Natural killer cell (primary cell): ENCODE measurements at regions not wholly inside any gene's neighbourhood (a gene's known extent, or its start where the extent isn't known, plus 50 kb on each side); places are given as distances from the start of the nearest gene placed in this dataset.

ENCODE experiments used
- ATAC-seq, 3 donors: fragments of 150-1000 bp in 2 of 3; fragments of 200-7000 bp in 1 of 3; cut with Tn5 transposase; 1 replicate in 1 of 3; 2 replicates in 2 of 3; pipeline ENCODE4 v1.10.0; 2021; ENCODE audit warnings: mild to moderate bottlenecking in 2 of 3, moderate library complexity in 2 of 3
- DNase-seq, 2 donors: peaks; one replicate each; pipeline versions ENCODE4 v3.0.0 to v3.0.0-alpha.2; 2013 to 2021; ENCODE audit warnings: mixed read lengths in 1 of 2
- H3K27ac ChIP-seq: one replicate; pipeline ENCODE4 v1.5.1; 2013; ENCODE audit warnings: mild to moderate bottlenecking, low read length
- H3K27me3 ChIP-seq: one replicate; pipeline ENCODE4 v1.6.1; 2013; ENCODE audit warnings: low read length; ENCODE audit not compliant: control insufficient read depth, insufficient read depth
- H3K36me3 ChIP-seq: one replicate; pipeline ENCODE4 v1.6.1; 2013; ENCODE audit warnings: low read length; ENCODE audit not compliant: control insufficient read depth, insufficient read depth
- H3K4me1 ChIP-seq: one replicate; pipeline ENCODE4 v1.6.1; 2013; ENCODE audit warnings: low read length; ENCODE audit not compliant: control insufficient read depth, insufficient read depth
- H3K4me3 ChIP-seq: one replicate; pipeline ENCODE4 v1.5.1; 2013; ENCODE audit warnings: low read length
- H3K9me3 ChIP-seq: one replicate; pipeline ENCODE4 v1.6.1; 2013; ENCODE audit warnings: low read length; ENCODE audit not compliant: control insufficient read depth, insufficient read depth
- H3K27ac Mint-ChIP-seq, 2 donors: one replicate each; pipeline ENCODE4 v1.8.0; 2022; ENCODE audit warnings: mild to moderate bottlenecking in 2 of 2, mixed read lengths in 2 of 2, moderate library complexity in 1 of 2
- H3K27me3 Mint-ChIP-seq, 2 donors: one replicate each; pipeline ENCODE4 v1.8.0; 2022; ENCODE audit warnings: low read depth in 2 of 2, mixed read lengths in 2 of 2
- H3K36me3 Mint-ChIP-seq: one replicate; pipeline ENCODE4 v1.8.0; 2022; ENCODE audit warnings: mixed read lengths
- H3K4me1 Mint-ChIP-seq, 2 donors: one replicate each; pipeline ENCODE4 v1.8.0; 2022; ENCODE audit warnings: mixed read lengths in 2 of 2
- H3K4me3 Mint-ChIP-seq: one replicate; pipeline ENCODE4 v1.8.0; 2022; ENCODE audit warnings: mild to moderate bottlenecking, moderate library complexity, mixed read lengths
- H3K9me3 Mint-ChIP-seq, 2 donors: one replicate each; pipeline ENCODE4 v1.8.0; 2022; ENCODE audit warnings: mixed read lengths in 2 of 2
- CTCF ChIP-seq: fragments of 200-600 bp; IDR thresholded peaks from one replicate; pipeline ENCODE4 v1.8.0; 2022; ENCODE audit warnings: antibody characterized with exemption
- WGBS: methylation state at CpG from one replicate; pipeline ENCODE4 v1.1.7; 2013; ENCODE audit warnings: missing lambda C conversion rate; ENCODE audit not compliant: insufficient coverage; 5-methylcytosine and 5-hydroxymethylcytosine counted together
- intact Hi-C: fragments of 100-400 bp; cut with micrococcal nuclease; formaldehyde crosslinking; loops from one replicate; pipeline ENCODE4 v1.14.2; 2022

- H3K27ac Mint-ChIP-seq, result no peak overlapping the region
- 23% methylated on average over 1 of the region's 1 CpG for WGBS
- no peaks in the 10 kb centered on the region for H3K36me3 Mint-ChIP-seq
- peaks cover 5 to 25% of the 10 kb centered on the region in 2 donors for H3K27me3 Mint-ChIP-seq
- no peaks in the 10 kb centered on the region for H3K4me1 Mint-ChIP-seq
- DNase-seq (no peak), ATAC-seq (no peak)
- Histone ChIP-seq H3K27ac (no peak overlapping the region), H3K4me1 (no peaks in the 10 kb centered on the region), H3K27me3 (no peaks in the 10 kb centered on the region), H3K9me3 (no peaks in the 10 kb centered on the region), H3K36me3 (no peaks in the 10 kb centered on the region), H3K4me3 (no peak overlapping the region)
- no peaks in the 10 kb centered on the region for H3K9me3 Mint-ChIP-seq
- no peak overlapping the region for H3K4me3 Mint-ChIP-seq
- TF ChIP-seq CTCF, result no peak
- intact Hi-C loops, result no loop called here
Measured at GRCh38 chr1:5067246-5067645, 412.8 kb downstream of the AJAP1 start.

- no peak for TF ChIP-seq CTCF
Measured at GRCh38 chr1:5053744-5054143, 399.3 kb downstream of the AJAP1 start.

GRCh38 chr1:5029136-5029535 lies 374.7 kb downstream of the AJAP1 start:
- Histone ChIP-seq H3K9me3 (no peaks in the 10 kb centered on the region), H3K27me3 (no peaks in the 10 kb centered on the region), H3K4me1 (no peaks in the 10 kb centered on the region), H3K4me3 (no peak overlapping the region), H3K27ac (no peak overlapping the region), H3K36me3 (no peaks in the 10 kb centered on the region)
- Mint-ChIP-seq H3K27ac (no peak overlapping the region), H3K4me1 (no peaks in the 10 kb centered on the region), H3K27me3 (peaks cover 0 to 13% of the 10 kb centered on the region in 2 donors), H3K36me3 (no peaks in the 10 kb centered on the region), H3K9me3 (no peaks in the 10 kb centered on the region), H3K4me3 (no peak overlapping the region)
- no peak for TF ChIP-seq CTCF
- WGBS, result 67% methylated on average over 1 of the region's 2 CpGs
- ATAC-seq (no peak), DNase-seq (no peak)
- intact Hi-C loops, result no loop called here

More at GRCh38 chr1:5053744-5054143, 399.3 kb downstream of the AJAP1 start:
- intact Hi-C loops, result no loop called here
- no peak overlapping the region for H3K27ac Mint-ChIP-seq
- no peaks in the 10 kb centered on the region for H3K36me3 Mint-ChIP-seq
- H3K27ac ChIP-seq, result no peak overlapping the region
- H3K9me3 Mint-ChIP-seq, result peaks cover 3 to 7% of the 10 kb centered on the region in 2 donors
- ATAC-seq, result no peak
- H3K27me3 Mint-ChIP-seq, result peaks cover 0 to 20% of the 10 kb centered on the region in 2 donors
- no peaks in the 10 kb centered on the region for H3K36me3 ChIP-seq
- no peaks in the 10 kb centered on the region for H3K4me1 ChIP-seq
- DNase-seq, result peak in 1 of 2 donors; percentile 12
- no peak overlapping the region for H3K4me3 Mint-ChIP-seq
- H3K27me3 ChIP-seq, result no peaks in the 10 kb centered on the region
- H3K4me3 ChIP-seq, result no peak overlapping the region
- 16% methylated on average over 3 of the region's 3 CpGs for WGBS
- H3K4me1 Mint-ChIP-seq, result no peaks in the 10 kb centered on the region
- no peaks in the 10 kb centered on the region for H3K9me3 ChIP-seq

GRCh38 chr1:5012249-5012648 lies 357.8 kb downstream of the AJAP1 start:
- Histone ChIP-seq H3K36me3 (no peaks in the 10 kb centered on the region), H3K4me3 (no peak overlapping the region), H3K27me3 (no peaks in the 10 kb centered on the region), H3K9me3 (no peaks in the 10 kb centered on the region), H3K27ac (no peak overlapping the region), H3K4me1 (no peaks in the 10 kb centered on the region)
- ATAC-seq, result no peak
- Mint-ChIP-seq H3K9me3 (no peaks in the 10 kb centered on the region), H3K4me1 (no peaks in the 10 kb centered on the region), H3K36me3 (no peaks in the 10 kb centered on the region), H3K4me3 (no peak overlapping the region), H3K27ac (no peak overlapping the region), H3K27me3 (peaks cover 0 to 4% of the 10 kb centered on the region in 2 donors)
- no peak for DNase-seq
- no peak for TF ChIP-seq CTCF
- intact Hi-C loops, result no loop called here
- 76% methylated on average over 3 of the region's 3 CpGs for WGBS
